ENCODE measurements at regions not wholly inside any gene's neighbourhood (a gene's known extent, or its start where the extent isn't known, plus 50 kb on each side); places are given as distances from the start of the nearest gene placed in this dataset.

DNA sequence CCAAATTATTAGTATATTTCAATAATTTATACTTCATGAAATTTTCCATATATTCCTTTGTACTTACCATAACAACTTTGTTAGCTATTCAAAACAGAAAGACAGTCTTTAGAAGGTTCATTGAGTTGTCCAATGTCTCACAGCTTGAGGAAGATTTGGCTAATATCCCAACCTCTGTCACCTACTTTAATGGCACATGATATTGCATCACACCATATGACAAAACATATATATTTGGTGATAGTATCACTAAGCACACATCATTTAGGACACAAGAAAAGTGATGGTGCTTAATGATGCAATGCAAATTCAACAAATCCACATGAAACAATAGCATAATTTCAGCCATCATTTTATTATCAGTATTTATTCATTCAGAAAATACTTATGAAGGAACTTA, 122.0 kb upstream of the BRINP3 start:
- H3K4me3 ChIP-seq (ENCODE audit: low read depth, low read length): no peak overlapping the region
- DNase-seq (ENCODE audit: low read depth): no peak
- TF ChIP-seq, protein P1, sequence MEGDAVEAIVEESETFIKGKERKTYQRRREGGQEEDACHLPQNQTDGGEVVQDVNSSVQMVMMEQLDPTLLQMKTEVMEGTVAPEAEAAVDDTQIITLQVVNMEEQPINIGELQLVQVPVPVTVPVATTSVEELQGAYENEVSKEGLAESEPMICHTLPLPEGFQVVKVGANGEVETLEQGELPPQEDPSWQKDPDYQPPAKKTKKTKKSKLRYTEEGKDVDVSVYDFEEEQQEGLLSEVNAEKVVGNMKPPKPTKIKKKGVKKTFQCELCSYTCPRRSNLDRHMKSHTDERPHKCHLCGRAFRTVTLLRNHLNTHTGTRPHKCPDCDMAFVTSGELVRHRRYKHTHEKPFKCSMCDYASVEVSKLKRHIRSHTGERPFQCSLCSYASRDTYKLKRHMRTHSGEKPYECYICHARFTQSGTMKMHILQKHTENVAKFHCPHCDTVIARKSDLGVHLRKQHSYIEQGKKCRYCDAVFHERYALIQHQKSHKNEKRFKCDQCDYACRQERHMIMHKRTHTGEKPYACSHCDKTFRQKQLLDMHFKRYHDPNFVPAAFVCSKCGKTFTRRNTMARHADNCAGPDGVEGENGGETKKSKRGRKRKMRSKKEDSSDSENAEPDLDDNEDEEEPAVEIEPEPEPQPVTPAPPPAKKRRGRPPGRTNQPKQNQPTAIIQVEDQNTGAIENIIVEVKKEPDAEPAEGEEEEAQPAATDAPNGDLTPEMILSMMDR (IDR thresholded peaks at IDR 0.05; ENCODE audit: low read depth, low read length): no peak
- TF ChIP-seq POLR2A (IDR thresholded peaks at IDR 0.05; ENCODE audit: extremely low read depth, insufficient read length): no peak
- TF ChIP-seq MYC (IDR thresholded peaks at IDR 0.05; ENCODE audit: low read depth, low read length): no peak
- TF ChIP-seq, protein P2, sequence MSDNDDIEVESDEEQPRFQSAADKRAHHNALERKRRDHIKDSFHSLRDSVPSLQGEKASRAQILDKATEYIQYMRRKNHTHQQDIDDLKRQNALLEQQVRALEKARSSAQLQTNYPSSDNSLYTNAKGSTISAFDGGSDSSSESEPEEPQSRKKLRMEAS (IDR thresholded peaks at IDR 0.05; ENCODE audit: low read depth, low read length): no peak

DNA sequence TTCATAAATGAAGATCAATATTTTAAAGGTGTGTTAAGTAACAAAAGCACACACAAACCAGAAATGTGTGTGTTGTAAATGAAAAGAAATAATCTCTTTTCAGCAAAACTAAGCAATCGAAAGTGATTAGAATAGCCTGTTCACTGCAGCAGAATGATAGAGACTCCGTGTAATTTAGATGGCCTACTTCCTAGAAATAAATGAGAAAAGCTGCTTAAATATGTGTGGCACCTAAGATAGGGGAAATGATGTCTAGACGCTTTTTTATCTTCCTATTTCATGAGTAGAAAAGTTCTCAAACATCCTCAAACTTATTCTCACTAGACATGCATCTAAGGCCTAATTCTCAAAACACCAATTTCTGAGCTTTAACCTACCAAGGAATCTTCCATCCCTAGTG, 124.7 kb upstream of the BRINP3 start:
- no peak for DNase-seq (ENCODE audit: low read depth)
- H3K4me3 ChIP-seq (ENCODE audit: low read depth, low read length): no peak overlapping the region
- TF ChIP-seq, protein P2 (IDR thresholded peaks at IDR 0.05; ENCODE audit: low read depth, low read length): no peak
- TF ChIP-seq POLR2A (IDR thresholded peaks at IDR 0.05; ENCODE audit: extremely low read depth, insufficient read length) (no peak), MYC (IDR thresholded peaks at IDR 0.05; ENCODE audit: low read depth, low read length) (no peak)
- TF ChIP-seq, protein P1 (IDR thresholded peaks at IDR 0.05; ENCODE audit: low read depth, low read length): no peak

DNA sequence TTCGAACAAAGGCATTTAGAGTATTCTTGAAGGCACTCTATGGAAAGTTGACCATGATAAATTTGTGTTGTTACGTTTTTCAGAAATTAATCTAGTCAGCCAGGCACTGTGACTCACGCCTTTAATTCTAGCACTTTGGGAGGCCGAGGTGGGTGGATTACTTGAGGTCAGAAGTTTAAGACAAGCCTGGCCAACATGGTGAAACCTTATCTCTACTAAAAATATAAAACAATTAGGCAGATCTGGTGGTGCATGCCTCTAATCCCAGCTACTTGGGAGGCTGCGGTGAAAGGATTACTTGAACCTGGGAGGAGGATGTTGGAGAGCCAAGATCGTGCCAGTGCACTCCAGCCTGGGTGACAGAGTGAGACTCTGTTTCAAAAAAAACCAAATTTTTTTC, 130.6 kb upstream of the BRINP3 start:
- DNase-seq (ENCODE audit: low read depth): no peak
- no peak for TF ChIP-seq MYC (IDR thresholded peaks at IDR 0.05; ENCODE audit: low read depth, low read length)
- TF ChIP-seq, protein P1 (IDR thresholded peaks at IDR 0.05; ENCODE audit: low read depth, low read length): no peak
- TF ChIP-seq, protein P2 (IDR thresholded peaks at IDR 0.05; ENCODE audit: low read depth, low read length): no peak
- H3K4me3 ChIP-seq (ENCODE audit: low read depth, low read length): no peak overlapping the region

DNA sequence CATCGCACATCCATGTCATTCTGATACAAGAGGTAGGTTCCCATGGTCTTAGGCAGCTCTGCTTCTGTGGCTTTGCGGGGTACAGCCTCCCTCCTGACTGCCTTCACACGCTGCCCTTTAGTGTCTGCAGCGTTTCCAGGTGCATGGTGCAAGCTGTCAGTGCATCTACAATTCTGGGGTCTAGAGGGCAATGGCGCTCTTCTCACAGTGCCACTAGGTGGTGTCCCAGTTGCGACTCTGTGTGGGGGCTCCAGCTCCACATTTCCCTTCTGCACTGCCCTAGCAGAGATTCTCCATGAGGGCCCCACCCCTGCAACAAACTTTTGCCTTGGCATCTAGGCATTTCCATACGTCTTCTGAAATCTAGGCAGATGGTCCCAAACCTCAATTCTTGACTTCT, 138.2 kb upstream of the BRINP3 start:
- no peak overlapping the region for H3K4me3 ChIP-seq (ENCODE audit: low read depth, low read length)
- no peak for TF ChIP-seq POLR2A (IDR thresholded peaks at IDR 0.05; ENCODE audit: extremely low read depth, insufficient read length)
- TF ChIP-seq, protein P1 (IDR thresholded peaks at IDR 0.05; ENCODE audit: low read depth, low read length): peak; percentile 7
- DNase-seq (ENCODE audit: low read depth): no peak

DNA sequence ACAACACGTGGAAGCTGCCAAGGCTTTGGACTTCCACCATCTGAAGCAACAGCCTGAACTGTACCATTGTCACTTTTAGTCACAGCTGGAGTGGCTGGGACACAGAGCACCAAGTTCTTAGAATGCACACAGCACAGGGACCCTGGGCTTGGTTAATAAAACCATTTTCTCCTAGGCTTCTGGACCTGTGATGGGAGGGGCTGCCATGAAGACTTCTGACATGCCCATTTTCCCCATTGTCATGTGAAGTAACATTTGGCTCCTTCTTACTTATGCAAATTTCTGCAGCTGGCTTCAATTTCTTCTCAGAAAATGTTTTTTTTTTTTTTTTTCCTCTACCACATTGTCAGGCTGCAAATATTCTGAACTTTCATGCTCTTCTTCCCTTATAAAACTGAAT, 138.6 kb upstream of the BRINP3 start:
- no peak overlapping the region for H3K4me3 ChIP-seq (ENCODE audit: low read depth, low read length)
- no peak for TF ChIP-seq POLR2A (IDR thresholded peaks at IDR 0.05; ENCODE audit: extremely low read depth, insufficient read length)
- no peak for DNase-seq (ENCODE audit: low read depth)

DNA sequence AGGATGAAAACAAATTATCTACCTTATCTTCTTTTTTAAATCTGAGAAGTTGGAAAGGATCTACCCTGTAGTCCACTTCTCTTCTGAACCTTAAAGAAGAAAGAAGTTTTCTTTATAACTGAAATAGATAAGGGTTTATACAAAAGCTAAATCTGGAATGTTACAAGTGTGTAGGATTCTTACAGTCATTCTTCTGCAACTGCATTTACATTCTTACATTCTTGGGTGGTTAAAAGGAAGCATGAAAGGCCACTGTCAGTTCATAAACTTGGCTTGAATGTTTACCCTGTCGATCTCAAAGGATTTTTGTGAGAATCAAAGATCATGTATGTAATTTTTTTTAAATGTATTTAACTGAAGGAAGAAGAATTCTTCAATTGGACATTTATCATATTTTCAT, 142.1 kb upstream of the BRINP3 start:
- no peak overlapping the region for H3K4me3 ChIP-seq (ENCODE audit: low read depth, low read length)
- TF ChIP-seq POLR2A (IDR thresholded peaks at IDR 0.05; ENCODE audit: extremely low read depth, insufficient read length) (no peak), MYC (IDR thresholded peaks at IDR 0.05; ENCODE audit: low read depth, low read length) (no peak)
- TF ChIP-seq, protein P1 (IDR thresholded peaks at IDR 0.05; ENCODE audit: low read depth, low read length): no peak
- TF ChIP-seq, protein P2 (IDR thresholded peaks at IDR 0.05; ENCODE audit: low read depth, low read length): no peak
- DNase-seq (ENCODE audit: low read depth): no peak

Data from NB4 (cell line).